ENCODE measurements at regions not wholly inside any gene's neighbourhood (a gene's known extent, or its start where the extent isn't known, plus 50 kb on each side); places are given as distances from the start of the nearest gene placed in this dataset.

DNA sequence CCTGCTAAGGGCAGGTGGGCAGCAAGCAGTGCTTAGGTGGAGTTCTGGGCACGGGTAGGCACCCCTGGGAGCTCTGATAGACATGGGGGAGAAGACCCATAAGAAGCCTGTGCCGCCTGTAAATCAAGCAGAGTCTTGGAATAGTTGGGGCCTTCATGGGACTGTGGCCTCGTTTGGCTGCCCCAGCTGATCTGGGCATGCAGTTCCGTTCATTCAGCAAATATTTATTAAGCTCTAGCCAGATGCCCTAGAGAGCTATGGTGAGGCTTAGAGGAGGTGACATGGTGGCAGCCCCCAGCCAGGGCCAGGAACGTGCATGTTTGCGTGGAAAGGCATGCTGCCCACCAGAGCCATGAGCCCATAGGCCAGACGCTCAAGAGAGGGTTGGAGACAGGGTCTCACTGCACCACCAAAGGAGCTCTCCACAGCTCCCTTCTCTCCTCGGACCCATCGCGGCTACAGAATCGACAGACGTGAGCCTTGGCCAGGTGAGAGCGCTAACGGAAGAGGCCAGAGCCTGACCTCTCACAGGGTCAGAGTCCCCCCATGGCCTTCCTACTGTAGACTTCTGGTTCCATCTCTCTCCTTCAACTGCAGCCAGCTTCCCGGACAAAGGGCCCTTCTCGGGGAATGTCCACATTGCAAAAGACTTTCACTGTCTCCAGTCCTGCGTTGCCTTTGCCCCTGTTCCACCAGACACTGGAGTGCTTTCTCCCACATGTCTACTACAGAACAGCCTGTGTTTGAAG, 135.7 kb downstream of the INHBB start:
- DNase-seq: no peak

DNA sequence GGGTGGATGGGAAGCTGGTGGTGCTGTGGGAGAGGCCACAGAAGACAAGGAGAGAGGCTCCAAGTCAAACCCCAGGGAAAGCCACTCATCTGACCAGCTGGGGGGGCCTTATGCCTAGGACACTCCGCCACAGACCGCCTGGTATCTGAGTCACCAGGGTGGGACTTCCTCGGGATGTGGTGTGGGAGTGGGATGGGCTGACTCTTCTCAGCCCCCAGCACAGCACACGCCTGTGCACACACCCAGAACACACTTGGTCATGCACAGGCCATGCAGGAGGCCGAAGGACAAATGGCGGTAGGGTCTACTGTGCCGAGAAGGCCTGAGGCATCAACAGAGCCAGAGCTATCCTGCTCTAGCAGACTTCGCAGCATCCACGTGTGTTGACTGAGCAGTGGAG, 136.4 kb downstream of the INHBB start:
- no peak for DNase-seq

DNA sequence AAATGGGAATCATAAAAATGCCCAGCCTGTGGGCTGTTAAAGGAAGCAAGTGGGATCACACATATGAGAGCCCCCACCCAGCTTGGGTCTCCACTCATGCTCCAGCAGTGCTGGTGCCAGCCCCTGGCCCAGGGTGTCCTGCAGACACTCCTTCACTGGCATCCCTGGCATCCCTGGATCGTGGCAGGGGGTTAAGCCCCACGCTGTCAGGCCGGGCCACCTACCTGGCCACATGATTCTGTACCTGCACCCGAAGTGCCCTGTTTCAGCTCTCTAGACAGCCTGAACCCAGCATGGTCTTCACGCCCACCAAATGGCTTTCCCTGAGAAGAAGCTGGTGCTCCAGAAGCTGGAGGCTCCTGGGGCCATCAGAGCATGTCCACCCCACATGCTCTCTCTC, 137.4 kb downstream of the INHBB start:
- no peak for DNase-seq

DNA sequence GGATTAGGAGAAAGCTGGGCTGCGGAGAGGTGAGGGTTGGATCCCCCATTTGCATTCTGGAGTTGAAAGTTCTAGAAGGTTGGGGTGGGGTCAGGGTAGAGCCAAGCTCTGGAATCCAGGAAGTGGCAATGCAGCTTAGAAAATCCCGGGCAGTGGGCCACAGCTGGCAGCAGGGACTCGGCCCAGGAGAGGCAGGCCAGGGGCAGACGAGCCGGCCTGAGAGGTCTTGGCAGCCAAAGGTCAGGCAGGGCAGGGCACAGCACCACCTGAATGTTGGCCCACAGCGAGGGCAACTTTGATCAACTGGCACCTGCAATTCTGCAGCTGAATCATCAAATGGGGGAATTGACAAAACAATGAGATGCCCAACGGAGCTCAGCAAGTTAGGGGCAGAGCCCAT, 139.2 kb downstream of the INHBB start:
- DNase-seq: no peak

DNA sequence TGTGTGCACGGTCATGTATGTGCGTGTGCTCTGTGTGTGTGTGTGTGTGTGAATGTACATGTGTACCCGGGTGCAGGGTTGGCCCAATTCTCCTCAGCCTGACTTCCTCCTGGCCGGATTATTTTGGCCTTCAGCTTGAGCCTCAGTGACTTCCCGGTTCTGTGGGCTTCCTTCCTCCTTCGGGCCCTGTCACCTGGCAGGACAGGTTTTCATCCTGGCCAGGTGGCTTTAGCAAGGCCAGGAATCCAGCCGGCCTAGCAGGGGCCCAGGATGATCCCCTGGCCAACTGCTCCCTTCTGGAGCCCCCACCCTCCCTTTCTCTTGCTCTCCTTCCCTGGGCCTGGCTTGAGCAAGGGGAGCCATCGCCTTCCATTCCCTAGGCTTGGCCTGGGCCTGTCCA, 140.5 kb downstream of the INHBB start:
- no peak for DNase-seq

DNA sequence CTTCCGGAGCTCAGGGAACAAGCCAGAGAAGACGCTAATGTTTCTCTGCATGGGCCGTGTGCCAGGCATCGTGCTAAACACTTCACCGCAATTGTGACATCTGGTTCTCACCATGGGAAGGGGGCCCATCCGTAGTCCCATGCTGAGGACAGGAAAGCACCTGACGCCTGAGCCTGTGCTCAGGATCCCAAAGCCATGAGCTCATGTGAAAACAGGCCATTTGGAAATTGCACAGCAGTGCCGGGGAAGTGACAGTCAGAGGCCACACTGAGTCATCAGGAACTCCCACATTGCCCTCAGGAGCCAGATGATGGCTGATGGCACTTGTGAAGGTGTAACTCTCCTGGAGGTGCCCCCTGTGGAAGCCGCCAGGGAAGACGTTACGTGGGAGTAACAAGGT, 141.0 kb downstream of the INHBB start:
- DNase-seq: no peak

DNA sequence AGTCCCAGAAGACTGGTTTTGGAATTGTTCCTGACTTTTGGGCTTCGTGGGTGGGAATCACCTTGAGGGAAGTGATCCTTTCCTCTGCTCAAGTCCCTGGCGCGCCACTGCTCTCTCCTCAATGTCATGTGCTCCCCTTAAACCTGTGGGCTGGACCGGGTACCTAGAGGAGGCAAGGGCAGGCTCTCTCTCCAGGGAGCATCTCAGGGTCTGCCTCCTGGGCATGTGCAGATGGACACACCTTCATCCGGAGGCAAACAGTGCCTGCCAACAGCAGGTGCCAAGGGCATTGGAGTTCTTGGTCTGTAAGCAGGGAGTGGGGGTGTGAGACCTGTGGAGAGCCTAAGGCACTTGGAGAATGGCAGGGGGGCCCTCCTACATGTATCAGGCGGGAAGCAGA, 142.6 kb downstream of the INHBB start:
- no peak for DNase-seq

DNA sequence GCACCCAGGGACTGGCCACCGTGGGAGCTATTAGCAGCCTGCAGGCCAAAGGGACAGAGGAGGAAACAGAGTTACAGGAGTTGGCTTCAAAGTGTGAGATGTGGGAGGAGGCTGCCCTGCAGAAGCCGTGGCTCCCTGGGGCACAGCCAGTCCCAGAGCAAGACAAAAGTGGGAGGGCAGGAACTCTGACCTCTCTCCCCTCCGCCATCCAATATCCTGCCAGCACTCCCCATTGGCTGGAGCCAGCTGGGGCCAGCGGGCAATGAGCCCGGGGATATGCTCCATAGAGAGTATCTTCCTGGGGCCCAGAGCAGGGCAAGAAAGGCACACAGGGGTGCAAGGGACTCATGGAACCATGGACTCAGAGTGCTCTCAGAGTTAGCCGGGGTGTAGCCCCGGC, 143.1 kb downstream of the INHBB start:
- DNase-seq: no peak

DNA sequence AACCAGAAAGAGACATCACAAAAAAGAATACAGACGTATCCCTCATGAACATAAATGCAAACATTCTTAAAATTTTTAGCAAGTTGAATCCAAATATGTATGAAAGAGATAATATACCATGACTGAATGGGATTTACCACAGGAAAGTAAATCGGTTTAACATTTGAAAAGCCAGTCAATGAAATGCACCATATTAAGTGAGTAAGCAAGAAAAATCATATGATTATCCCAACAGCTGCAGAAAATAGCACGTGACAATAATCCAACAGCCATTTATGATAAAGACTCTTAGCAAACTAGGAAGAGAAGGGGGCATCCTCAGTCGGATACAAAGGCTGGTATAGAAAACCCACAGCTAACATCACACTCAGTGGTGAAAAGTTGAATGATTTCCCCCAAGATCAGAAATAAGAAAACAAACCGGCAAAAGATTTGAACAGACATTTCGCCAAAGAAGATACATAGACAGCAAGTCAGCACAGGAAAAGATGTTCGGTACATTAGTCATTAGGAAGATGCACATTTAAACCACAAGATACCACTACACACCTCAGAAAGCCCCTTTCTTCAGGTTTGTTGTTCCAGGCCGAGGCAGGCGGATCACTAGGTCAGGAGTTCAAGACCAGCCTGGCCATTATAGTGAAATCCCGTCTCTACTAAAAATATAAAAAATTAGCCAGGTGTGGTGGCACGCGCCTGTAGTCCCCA, 144.3 kb downstream of the INHBB start:
- DNase-seq: no peak

DNA sequence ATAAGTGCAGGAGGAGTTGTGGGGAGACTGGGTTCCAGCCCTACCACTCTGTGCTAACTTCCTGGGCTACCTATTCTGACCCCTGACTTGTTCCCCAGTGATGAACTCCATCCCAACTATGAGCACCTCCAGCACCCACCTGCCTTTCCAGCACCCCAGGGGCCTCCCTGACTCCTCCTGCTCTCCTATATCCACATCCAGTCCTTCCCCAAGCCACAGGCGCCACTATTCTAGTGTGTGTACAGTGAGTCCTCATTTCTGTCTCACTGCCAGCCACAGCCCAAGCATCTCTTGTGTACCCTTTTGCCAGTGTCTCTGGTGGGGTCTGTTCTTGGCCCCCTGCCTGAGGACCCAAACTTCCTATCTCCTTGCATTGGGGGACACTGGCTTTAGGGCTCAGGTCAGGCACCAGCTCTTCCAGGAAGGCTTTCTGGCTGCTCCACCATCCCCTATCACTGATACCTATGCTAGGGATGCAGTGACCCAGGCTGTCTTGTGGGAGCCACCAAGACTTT, 145.2 kb downstream of the INHBB start:
- DNase-seq: no peak

DNA sequence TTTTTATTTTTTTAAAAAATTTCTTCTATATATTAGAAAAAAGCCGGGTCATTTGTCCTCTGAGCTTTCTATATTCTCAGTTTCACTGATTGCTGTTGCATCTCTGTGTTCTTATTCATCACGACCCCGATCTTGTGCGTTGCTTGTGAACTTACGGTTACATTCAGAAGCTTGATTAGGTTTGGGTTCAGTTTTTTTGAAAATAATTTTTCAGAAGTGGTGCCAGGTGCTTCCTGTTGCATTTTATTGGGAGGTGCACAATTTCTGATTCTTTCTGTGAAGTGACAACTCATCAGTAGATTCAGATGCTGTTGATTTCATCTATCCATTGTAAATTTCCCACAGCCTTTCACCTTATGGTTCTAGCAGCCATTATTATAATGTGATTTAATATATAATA, 147.3 kb downstream of the INHBB start:
- no peak for DNase-seq

DNA sequence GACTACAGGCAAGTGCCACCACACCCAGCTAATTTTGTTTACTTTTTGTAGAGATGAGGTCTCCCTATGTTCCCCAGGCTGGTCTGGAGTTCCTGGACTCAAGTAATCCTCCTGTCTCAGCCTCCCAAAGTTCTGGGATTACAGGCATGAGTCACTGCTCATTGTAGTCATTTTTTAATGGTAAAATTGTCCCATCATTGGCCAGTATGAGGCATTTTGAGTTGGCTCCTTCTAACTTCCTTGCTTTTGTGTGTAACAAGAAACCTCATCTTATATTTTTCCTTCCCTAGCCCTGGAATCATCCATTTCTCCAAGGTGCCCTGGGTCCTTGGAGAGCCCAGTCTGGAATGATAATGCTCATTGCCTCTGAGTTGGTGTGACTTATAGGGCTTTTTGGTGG, 148.5 kb downstream of the INHBB start:
- no peak for DNase-seq

DNA sequence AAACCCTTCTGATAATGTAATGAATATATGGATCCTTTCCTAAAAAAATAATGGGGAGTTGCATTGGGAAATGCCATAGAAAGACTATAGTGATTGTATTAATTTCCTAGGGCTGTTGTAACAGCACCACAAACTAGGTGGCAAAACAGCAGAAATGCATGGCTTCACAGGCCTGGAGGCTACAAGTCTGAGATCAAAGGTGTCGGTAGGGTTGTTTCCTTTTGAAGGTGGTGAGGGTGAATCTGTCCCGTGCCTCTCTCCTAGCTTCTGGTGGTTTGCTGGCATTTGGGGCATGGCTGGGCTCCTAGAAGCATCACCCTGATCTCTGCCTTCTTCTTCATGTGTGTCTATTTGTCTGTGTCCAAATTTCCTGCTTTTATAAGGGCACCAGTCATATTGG, 149.7 kb downstream of the INHBB start:
- no peak for DNase-seq

DNA sequence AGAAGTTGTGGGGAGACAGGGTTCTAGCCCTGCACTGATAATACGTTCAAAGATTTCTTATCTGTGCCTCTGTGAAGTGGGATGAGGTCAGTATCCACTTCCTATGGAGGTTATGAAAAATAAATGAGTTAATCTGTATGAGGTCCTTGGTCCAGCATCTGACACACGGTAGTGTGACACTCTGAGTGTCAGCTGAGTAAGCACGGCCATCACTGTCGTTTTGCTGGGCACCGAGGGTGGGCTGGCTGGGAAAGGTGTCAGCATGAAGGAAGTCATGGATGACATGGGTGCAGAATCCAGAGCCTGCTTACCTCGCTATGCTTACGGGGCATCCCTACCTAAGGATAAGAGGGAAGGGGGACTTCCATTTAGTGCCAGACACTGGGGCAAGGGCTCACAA, 150.3 kb downstream of the INHBB start:
- no peak for DNase-seq

DNA sequence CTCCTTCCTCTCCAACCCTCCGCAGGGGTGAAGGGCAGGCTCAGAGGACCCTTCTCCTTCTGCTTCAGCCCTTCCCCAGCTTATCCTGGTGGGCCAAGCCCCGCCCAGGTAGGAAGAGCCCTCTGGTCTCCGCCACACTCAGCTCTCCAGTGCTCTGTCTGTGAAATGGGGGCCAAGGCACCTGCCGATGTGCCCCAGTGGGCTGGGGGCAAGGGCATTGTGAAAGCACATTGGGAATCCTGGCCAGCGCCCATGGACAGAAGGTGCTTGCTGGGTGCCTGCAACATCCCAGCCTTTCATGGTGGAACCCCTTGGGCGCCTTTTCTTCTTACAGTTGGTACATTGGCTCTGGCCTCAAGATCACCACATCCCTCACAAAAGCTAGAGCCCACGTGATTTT, 150.8 kb downstream of the INHBB start:
- no peak for DNase-seq

DNA sequence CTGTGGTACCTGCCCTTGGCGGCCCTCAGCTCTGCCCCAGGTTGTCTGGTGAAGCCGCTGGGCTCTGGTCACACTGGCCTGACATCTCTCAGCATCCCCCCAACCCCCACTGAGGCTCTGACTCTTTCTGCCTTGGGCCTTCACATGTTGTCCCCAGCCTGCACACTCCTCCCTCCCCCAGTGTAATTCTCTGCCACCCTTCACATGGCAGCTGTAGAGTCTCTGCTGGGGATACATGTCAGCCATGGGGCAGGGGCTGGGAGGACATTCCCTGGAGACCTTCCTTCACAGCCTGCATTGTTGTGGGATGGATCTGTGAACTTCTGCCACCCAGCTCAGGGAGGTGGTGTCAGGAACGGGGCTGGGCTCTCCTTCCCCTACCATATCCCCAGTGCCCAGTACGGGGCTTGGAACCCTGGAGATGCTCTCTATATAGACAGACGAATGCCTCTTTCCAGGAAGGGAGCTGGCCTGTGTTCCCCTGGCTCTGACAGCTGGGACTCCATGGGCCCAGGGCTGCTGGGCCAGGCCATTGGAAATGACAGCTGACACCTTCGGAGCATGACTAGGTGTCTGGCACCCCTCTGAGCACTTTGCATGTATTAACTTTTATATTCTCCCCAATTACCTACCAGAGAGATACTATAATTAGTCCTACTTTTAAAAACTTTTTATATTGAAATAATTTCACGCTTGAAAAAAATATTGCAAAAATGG, 151.5 kb downstream of the INHBB start:
- no peak for DNase-seq

DNA sequence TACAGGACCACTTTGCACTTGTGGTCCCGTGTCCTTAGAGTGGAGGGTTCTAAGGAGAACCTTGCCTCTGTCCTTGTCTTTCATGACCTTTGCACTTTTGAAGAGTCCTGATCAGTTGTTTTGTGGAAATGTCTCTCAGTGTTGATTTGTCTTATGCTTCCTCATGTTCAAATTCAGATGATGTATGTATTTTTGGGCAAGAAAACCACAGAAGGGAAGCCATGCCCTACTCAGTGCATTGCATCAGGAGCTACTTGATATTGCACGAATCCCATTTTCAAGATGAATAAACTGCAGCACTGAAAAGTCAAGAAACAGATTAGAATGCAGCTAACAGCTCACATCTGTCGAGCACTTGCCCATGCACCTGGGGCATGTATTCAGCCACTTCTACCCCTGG, 152.2 kb downstream of the INHBB start:
- DNase-seq: no peak

DNA sequence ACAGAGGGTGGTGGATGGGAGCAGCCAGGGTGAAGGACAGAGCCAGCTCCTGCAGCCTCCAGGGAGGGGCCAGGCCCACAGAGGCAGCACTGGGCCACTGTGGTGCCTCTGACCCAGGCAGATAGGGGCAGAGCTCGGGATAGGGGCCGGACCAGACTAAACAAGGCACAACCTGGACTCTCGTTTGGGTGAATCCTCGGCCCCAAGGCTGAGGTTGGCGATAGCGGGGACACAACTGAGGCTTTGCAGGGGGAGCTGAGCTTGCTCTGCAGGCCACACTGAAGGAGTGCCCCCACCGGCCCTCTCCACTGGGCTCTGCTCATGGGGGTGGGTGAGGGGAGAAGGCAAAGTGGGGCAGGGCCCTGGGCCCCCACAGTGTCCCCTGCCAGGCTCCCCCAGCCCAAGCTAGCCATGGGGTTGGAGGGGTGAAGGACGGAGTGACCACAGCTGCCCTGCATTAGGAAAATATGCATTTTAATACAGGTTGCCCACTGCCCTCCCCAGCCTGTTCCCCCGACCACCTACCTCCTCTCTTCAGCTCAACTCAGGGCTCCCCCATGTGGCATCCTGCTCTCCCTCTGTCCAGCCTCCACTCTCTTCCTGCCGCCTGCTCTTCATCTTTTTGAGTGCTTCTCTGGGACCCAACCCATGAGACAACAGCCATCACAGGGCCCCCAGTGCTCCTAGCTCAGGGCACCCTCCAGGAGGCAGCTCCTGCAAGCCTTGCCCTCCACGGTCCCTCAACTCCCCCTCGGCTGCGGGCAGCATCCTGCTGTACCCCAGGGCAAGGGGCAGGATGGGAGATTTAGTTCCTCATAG, 152.8 kb downstream of the INHBB start:
- no peak for DNase-seq

DNA sequence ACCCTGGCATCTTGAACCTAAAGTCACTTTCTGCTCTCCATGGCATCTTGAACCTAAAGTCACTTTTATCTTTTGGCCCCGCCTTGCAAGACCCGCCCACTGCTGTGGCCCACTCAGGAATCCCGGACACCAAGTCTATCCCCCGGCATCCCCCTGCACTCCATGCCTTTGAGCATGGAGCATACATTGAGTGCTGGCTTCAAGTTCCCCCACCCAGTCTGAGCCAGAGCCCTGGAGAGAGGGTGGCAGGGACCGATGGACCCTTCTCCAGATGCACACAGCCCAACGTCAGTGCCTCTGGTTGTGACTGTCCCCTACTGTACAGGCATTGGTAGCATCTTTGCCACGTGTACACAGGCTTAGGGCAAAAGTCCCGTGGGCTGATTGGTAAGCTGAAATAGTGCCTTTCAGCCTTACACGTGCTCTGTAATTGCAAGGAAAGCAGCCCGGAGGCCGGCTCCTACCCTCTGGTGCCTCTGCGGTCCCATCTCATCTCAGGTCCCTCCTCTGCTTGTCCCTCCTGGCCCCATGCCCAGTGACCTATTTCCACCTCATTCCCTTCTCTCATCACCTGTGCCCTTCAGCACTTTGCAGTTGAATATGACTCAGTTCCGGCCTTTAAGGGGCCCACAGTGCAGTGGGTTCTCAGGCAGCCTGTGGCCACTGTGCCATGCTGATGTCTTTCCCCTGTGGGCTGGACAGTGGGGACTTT, 154.0 kb downstream of the INHBB start:
- no peak for DNase-seq

DNA sequence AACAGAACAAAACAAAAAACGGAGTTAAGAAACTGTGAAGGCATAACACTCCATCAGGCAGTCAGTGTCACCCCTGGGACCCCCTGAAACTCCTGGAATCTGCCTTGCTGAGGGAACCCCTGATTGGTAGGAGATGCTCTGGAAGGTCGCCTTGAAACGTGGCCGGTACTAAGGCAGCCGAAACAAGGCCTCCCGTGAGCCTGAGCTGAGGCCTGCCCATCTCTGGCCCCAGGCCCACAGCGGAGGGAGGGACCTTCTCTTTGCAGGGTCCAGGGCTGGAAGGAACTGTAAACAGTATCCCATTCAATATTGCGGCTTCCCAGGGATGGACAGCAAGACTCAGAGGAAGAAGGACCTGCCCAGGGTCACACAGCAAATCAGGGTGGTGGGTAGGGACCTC, 155.7 kb downstream of the INHBB start:
- DNase-seq: no peak

DNA sequence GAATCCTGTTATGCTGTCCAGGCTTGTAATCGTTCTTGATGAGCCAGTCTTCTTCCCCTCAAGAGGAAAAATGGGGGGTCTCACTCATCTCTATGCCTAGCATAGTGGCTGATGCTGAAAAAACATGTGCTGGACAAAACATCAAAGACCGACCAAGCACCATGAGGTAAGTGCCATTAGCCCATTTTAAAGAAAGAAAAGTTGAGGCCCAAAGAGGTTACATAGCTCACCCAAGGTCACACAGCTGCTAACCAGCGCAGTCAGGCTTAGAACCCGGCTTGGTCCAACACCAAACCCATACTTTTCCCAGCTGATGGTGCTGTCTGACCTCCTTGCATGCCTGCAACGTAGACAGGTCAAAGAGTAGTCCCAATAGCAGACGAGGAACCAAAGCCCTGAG, 156.4 kb downstream of the INHBB start:
- no peak for DNase-seq

DNA sequence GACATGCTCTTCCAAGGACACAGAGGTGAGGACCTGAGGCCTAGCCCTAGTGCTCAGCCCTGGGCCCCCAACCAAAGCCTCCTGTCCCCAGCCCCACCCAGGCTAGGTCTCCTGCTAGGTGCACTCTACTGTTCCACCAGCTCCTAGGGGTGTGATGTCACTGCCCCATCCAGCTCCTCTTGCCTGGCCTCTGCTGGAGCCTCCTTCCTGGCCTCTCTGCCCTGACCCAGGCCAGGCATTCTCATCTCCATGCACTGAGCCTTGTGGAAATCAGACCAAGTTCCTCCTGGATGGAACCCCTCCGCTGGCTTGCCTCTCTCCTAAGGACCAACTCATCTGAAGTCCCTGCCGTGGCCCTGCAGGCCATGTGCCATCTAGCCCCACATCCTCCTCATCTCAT, 156.8 kb downstream of the INHBB start:
- no peak for DNase-seq
